GM12892 (cell line): ENCODE measurements at regions not wholly inside any gene's neighbourhood (a gene's known extent, or its start where the extent isn't known, plus 50 kb on each side); places are given as distances from the start of the nearest gene placed in this dataset.

Experiments used
- DNase-seq: peaks from one replicate; pipeline ENCODE4 v3.0.0; 2011; ENCODE audit not compliant: insufficient read length
- FAIRE-seq: peaks from 2 replicates; lab custom pipeline; 2011; peaks lifted over from hg19 to GRCh38; lab: Jason Lieb, UNC
- POLR2A ChIP-seq: IDR thresholded peaks from 2 replicates; pipeline ENCODE4 v1.6.1; 2011; ENCODE audit warnings: low read depth, low read length, control low read depth
- POLR2AphosphoS5 ChIP-seq: IDR thresholded peaks from 2 replicates; pipeline ENCODE4 v1.6.1; 2011; ENCODE audit warnings: low read depth, low read length, control low read depth
- TAF1 ChIP-seq: IDR thresholded peaks from 2 replicates; pipeline ENCODE4 v1.6.1; 2011; ENCODE audit warnings: low read depth, mild to moderate bottlenecking, control low read depth, low read length, borderline replicate concordance

DNA sequence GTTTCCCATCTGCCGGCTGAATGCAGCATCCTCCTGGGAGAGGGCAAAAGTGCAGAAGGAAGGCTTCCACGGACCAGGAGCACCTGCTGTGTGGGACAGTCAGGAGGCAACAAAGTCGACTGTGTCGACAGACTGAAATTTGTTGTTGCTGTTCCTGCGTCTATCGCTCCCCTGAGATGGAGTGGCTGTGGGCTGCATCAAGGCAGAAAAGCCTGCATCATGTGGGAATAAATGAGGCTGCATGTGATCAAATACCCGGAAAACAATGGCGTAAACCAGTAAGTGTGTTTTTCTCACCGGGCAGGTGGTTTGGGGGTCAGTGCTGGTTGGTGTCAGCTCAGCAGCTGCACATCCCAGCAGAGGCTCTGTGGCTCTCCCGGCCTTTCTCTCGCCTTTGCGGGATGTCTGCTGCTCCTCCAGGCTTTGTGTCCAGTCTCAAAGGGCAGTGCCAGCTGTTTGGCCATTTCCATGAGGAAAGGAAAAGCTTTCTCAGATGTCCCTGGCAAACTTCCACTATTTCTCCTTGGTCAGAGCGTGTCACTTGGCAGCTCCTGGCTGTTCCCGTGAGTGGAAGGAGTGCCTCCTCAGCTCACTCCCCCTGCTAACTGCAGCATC lies 262.4 kb downstream of the NDUFA10 start:
- FAIRE-seq: no peak
- DNase-seq: no peak
- TF ChIP-seq POLR2AphosphoS5: no peak
- no peak for TF ChIP-seq TAF1

DNA sequence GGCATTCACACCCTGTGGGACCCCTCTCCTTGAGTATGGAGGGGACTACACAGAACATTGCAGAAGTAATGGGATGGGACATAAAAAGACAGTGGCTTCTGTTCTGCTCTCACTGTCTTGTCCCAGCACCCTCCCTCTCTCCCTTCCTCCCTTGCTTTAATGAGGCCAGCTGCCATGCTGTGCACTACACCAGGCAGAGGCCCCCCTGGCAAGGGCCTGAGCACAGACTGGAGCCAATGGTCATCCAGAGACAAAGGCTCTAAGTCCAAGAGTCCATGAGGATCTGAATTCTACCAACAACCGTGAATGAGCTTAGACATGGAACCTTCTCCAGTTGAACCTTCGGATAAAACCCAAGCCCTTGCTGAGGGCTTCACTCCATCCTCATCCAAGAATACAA lies 263.0 kb downstream of the NDUFA10 start:
- no peak for FAIRE-seq
- TF ChIP-seq TAF1: no peak
- TF ChIP-seq POLR2AphosphoS5: no peak
- TF ChIP-seq POLR2A: no peak
- DNase-seq: no peak

DNA sequence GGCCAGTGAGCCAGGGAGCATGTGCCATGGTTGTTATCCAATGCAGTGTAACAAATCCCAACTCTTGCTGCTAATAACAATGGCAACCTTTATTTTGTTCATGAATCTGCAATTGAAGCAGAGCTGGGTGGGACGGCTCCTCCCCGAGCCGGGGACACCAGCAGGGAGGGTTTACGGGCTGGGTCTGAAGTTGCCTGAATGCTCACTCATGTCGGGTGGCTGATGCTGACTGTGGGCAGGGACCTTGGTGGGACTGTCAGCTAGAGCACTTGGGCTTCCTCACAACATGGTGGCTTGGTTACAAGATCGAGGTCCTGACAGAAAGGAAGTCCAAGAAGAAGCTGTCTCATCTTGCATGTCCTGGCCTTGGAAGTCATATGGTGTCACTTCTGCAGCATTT lies 264.5 kb downstream of the NDUFA10 start:
- no peak for TF ChIP-seq POLR2A
- no peak for TF ChIP-seq TAF1
- no peak for TF ChIP-seq POLR2AphosphoS5
- FAIRE-seq: no peak
- DNase-seq: no peak

DNA sequence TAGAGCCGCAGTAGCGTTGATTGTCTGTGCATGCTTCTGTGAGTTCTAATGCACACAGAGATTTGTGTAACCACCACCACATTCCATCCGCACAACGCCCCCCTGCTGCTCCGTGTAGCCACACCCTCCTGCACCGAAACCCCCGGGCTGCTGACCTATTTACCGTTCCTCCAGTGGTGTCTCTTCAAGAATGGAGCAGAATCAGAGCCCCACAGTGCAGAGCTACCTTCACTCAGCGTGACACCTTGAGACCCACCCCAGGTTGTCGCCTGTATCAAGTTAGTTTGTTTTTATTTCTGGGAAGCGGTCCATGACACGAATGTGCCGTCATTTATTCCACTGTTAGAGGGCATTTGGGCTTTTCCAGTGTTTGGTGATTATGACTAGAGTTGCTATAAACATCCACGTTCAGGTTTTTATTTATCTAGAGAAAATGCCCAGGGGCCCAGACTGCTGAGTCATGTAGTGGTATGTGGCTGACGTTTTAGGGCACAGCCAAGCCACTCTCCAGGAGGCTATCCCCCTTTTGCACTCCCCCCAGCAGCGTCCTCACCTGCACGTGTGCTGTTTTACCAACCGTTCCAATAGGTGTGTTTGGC lies 266.8 kb downstream of the NDUFA10 start:
- DNase-seq: no peak
- TF ChIP-seq POLR2AphosphoS5 (no peak), TAF1 (no peak), POLR2A (no peak)
- FAIRE-seq: no peak

DNA sequence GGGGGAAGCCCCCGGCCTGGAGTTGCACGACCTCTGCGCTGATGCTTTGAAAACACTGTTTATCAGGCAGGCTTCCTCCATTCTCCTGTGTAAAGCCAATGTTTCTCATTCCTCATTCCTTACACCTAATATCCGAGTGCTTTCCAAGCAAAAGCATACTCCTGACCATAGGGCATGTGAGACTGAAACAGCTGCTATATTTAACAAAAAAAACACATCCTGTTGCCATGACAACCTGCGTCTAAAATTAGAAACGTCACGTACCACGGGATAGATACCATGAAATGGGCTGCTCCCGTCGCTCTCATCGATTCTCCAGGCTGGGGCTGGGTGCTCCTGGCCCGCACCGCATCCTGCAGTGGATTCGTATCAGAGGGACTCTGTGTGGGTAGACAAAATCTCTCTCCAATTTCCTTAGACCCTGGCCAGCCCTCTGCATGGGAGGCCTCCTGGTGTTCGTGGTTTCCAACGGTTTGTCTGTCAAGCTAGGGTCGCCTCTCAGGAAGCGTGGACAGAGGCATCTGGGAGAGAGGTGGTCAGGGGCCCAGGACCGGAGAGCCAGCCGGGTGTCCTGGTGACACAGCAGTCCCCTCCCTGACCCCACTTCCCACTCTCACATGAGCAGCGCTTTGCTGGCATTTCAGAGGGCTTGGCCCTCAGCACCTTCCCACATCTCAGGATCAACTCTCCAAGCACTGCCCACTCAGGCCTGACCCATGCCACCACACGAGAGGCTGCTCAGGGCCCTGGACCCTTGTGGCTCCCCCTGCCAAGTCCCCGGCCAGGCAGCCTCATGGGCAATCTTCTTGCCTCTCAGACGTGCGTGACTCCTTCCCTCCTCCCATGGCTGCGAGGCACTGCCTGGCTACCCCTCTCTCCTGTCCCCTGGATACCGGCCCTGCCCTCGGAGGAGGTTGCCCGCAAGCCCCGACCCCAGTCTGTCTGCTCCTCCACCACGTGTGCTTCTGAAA lies 268.1 kb downstream of the NDUFA10 start:
- DNase-seq: no peak
- FAIRE-seq: no peak
- TF ChIP-seq TAF1: no peak
- TF ChIP-seq POLR2AphosphoS5: no peak
- TF ChIP-seq POLR2A: no peak

DNA sequence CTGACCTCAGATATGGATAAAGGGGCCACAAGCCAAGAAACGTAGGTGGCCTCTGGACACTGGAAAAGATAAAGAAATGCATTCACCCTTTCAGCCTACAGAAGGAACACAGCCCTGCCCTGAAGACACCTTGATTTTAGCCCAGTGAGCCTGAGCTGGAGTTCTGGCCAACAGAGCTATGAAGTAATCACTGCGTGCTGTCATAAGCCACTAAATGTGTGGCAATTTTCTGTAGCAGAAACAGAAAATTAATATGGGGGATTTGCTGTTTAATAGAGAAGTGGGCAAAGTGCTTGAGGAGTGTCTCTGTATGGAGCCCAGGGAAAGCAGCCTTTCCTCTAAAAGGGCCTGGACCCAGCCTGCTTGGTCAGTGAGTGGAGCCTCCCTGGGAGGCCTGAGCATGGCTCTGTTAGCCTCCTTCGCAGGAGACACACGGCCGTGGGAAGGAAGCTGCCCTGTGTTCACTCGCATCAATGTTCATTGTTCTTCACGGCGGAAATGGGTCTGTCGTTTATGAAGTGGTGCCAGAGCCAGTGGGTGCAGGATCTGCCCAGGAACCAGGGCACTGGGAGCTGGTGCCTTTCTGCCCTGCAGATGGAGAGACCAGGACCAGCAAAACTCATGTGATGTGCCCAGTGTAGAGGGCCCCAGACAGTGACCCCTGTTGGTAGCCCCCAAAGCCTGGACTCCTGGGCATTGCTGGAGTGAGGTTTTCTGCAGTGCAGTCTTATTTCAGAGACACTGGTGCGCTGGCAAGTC lies 268.9 kb downstream of the NDUFA10 start:
- FAIRE-seq: no peak
- no peak for DNase-seq
- TF ChIP-seq TAF1 (no peak), POLR2A (no peak), POLR2AphosphoS5 (no peak)

DNA sequence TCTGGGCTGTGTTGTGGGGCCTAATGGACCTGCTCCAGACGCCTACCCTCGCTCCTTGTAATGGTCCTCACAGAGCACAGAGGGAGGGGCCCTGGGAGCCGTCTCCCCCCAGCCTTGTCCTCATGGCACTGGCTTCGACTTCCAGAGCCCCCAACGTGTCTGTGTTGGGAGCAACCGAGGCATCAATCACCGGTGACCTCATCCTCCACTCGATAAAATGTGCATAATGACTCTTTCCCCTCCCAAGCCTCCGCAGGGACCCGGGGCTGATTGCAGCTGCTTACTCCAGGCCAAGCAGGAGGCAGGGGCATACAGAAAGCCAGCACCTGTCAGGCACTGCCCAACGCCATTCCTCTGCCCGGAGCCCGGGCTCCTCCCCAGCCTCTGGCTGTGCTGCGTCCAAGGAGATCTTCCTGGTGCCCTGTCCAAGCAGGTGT lies 271.7 kb downstream of the NDUFA10 start:
- FAIRE-seq (no peak), DNase-seq (no peak)
- TF ChIP-seq POLR2A (no peak), TAF1 (no peak), POLR2AphosphoS5 (no peak)

DNA sequence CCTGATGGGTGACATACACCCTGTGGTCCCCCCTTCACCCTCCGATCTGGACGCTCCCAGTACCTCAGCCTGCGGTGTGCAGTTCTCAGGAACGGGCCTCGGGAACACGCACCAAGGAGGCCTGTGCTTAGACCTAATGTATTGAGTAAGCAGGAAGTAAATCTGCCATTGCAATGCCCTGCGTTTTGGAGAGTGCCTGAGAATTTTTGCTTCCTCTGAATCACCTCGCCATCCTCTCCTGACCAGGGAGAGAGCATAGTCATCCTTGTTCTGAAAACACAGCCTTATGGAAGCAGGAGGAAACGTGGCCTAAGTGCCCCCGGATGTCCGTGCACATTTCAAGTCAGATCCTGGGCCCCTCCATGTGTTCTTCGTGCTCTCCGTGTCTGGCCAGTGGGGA lies 272.2 kb downstream of the NDUFA10 start:
- TF ChIP-seq TAF1 (no peak), POLR2AphosphoS5 (no peak), POLR2A (no peak)
- FAIRE-seq (no peak), DNase-seq (no peak)

DNA sequence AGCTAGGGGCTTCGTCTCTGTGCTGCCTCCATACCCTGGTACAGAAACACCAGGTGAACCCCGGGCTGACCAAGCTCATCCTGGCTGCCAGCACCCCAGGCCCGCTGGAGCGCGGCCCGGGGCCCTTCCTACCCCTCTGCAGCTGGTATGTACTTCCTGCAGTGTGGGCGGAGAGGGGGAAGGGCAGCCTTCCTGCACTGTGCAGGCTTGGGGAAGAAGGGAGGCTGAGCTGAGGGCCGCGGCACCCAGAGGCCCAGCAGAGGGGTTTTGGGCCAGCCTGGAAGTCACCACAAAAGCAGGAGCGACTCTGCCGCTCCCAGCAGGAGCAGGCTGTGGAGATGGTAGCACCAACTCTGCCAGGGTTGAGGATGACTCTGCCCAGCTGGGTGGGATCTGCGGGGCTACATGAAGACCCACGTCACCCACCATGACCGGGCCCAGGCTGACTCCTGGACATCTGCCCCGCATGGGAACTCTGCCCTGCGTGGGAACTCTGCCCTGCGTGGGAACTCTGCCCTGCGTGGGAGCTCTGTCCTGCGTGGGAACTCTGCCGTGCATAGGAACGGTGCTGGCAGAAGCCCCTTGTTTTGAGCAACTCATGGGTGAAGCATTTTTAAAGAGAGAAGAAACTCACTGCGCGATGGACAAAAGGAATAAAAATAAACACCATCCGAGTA lies 273.3 kb downstream of the NDUFA10 start:
- TF ChIP-seq POLR2A (no peak), POLR2AphosphoS5 (no peak), TAF1 (no peak)
- DNase-seq (no peak), FAIRE-seq (no peak)

DNA sequence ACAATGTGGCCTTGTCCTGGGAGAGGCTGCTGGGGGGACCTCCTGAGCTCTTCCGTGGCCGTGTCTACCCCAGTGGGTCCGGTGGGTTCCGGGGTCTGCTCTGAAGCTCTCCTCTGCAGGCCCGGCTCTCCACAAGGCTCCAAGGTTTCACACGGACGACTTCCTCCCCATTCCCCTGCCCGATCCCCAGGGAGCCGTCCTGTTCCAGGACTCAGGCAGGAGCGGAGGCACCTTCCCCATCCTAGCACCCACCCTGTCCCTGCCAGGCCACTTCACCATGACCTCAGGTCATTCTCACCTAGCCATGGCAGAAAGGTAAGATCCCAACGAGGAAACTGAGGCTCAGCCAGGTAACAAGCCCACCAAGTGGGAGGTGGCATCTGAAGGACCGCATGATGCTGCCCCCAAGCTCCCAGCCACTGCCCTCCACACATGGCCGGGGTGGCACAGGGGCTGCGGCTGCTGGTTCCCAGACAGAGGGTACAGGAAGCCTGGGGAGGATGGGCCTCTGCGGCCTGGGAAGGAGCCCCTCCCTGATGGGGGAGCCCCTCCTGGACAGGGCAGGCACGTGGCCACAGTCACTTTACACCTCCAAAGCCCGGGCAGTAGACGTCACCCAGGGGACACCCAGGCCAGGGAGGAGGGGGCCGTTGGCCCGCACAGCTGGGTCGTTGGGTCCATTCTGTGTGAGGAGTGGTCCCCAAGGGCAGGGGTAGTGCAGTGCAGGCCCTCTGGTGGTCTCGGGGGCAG lies 274.0 kb downstream of the NDUFA10 start:
- FAIRE-seq (no peak), DNase-seq (no peak)
- no peak for TF ChIP-seq TAF1
- TF ChIP-seq POLR2AphosphoS5: no peak
- TF ChIP-seq POLR2A: no peak

DNA sequence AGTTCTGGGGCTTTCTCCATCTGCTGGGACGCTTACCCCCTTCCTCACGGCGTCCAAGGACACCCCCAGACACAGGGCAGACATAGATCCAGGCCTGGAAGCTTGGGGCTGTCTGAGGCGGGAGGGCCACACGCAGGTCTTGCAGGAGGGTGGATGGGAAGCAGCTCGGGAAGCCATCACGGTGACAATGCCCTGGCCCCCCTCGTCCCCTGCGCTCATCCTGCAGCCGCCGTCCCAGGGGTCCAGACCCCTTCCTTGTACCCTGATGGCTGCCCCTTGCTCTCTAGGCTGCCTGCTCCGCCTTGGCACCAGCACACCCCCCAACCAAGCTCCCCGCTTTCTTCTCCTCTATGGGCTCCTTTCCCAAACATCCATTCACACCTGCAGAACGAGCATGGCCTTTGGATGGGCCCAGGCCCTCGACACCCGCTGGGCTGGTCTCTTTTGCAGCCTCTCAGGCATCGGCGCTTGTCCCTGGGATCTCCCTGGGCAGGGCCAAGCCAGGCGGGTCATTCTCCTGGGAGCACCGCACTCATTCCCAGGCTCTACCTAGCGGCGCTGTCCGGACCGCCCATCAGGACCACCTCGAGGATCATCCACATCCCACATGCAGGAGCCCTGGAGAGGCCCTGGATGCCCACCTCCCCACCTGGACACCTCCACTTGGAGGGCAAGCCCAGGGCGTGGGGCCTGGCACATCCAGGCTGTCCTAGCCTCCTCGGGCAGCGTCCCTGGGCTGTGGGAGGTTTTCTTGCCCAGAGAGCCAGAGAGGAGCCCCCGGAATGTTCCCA lies 274.9 kb downstream of the NDUFA10 start:
- DNase-seq: no peak
- TF ChIP-seq POLR2AphosphoS5 (no peak), POLR2A (no peak), TAF1 (no peak)
- FAIRE-seq: no peak
